ENCODE measurements at regions not wholly inside any gene's neighbourhood (a gene's known extent, or its start where the extent isn't known, plus 50 kb on each side); places are given as distances from the start of the nearest gene placed in this dataset.

- no peak for TF ChIP-seq CTCF (conservative IDR thresholded peaks at IDR 0.05 in 1 of 2, IDR thresholded peaks at IDR 0.05 in 1 of 2; ENCODE audit: low read depth in 1 of 2, low read length in 2 of 2)
- TF ChIP-seq EZH2 (IDR thresholded peaks at IDR 0.05; ENCODE audit: low read length, missing control alignments): no peak
Observed at GRCh38 chr4:154009788-154010187, 220.9 kb upstream of the SFRP2 start.
